ENCODE measurements at regions not wholly inside any gene's neighbourhood (a gene's known extent, or its start where the extent isn't known, plus 50 kb on each side); places are given as distances from the start of the nearest gene placed in this dataset.

DNA sequence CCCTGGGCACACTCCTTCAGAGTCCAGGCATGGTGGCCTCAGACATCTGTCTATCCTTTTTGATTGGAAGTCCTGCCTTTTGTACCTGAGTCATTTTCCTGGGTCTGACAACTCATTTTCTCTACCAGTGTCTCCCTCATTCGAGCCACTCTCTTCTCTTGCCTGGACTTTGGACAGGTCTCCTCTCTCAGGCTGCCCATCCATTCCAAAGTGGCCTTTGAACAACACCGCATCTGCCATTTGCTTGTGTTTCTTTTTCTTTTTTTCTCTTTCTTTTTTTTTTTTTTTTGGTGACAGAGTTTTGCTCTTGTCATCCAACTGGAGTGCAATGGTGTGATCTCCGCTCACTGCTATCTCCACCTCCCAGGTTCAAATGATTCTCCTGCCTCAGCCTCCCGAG is 142.1 kb upstream of the COBL start:
- TF ChIP-seq POLR2A (IDR thresholded peaks at IDR 0.05) (no peak), POLR2AphosphoS5 (IDR thresholded peaks at IDR 0.05) (no peak)
- TF ChIP-seq, protein P1, sequence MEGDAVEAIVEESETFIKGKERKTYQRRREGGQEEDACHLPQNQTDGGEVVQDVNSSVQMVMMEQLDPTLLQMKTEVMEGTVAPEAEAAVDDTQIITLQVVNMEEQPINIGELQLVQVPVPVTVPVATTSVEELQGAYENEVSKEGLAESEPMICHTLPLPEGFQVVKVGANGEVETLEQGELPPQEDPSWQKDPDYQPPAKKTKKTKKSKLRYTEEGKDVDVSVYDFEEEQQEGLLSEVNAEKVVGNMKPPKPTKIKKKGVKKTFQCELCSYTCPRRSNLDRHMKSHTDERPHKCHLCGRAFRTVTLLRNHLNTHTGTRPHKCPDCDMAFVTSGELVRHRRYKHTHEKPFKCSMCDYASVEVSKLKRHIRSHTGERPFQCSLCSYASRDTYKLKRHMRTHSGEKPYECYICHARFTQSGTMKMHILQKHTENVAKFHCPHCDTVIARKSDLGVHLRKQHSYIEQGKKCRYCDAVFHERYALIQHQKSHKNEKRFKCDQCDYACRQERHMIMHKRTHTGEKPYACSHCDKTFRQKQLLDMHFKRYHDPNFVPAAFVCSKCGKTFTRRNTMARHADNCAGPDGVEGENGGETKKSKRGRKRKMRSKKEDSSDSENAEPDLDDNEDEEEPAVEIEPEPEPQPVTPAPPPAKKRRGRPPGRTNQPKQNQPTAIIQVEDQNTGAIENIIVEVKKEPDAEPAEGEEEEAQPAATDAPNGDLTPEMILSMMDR (IDR thresholded peaks at IDR 0.05) = no peak
